ENCODE measurements at regions not wholly inside any gene's neighbourhood (a gene's known extent, or its start where the extent isn't known, plus 50 kb on each side); places are given as distances from the start of the nearest gene placed in this dataset.
"Not testable (repeated sequence)": the region's sequence is repeated elsewhere in the genome, so short reads cannot be mapped to it uniquely, and the experiment has no call there.

DNA sequence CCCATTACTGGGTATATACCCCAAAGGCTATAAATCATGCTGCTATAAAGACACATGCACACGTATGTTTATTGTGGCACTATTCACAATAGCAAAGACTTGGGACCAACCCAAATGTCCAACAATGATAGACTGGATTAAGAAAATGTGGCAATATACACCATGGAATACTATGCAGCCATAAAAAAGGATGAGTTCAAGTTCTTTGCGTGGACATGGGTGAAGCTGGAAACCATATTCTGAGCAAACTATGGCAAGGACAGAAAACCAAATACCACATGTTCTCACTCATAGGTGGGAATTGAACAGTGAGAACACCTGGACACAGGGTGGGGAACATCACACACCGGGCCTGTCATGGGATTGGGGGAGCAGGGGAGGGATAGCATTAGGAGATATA lies 54.4 kb upstream of the MUCL1 start:
- not testable (repeated sequence) for DNase-seq

GRCh38 chr12:54798651-54799050 lies 55.7 kb upstream of the MUCL1 start:
- no peak for DNase-seq

DNA sequence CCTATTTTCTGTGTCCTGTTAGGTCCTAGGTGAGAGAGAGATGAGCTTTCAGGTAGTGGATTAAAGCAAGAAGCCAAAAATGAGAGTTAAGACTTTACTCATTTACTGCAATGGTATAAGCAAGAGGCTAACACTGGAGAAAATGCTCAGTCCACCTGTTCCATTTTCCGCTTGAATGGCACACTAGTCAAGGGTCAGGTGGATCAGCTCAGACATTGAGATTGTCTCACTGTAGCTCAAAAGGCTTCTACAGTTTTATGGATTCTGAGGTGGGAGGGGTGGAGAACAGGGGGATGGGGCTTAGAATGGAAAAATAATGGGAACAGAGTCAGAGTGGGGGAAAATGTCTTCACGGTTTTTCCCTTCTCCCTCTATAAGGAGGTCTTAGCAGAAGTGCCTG lies 57.3 kb upstream of the MUCL1 start:
- no peak for DNase-seq

DNA sequence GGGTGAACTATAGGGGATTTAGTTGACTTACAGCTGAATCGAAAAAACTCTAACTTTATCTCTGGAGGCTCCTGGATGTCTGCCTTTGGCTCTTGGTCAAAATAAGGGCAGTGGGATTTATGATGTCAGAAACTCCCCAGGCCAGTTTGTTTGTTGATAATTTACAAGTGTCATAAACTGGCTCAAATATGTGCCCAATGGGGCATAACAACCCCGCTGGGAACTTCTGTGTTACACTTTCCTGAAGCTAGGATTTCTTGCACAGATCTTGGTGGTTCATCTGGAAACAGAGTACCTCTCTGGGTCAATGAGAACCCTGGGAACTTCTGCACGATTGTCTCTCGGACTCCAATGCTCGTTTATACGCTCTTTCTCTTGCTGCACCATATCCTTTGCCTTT lies 58.7 kb upstream of the MUCL1 start:
- DNase-seq: no peak

DNA sequence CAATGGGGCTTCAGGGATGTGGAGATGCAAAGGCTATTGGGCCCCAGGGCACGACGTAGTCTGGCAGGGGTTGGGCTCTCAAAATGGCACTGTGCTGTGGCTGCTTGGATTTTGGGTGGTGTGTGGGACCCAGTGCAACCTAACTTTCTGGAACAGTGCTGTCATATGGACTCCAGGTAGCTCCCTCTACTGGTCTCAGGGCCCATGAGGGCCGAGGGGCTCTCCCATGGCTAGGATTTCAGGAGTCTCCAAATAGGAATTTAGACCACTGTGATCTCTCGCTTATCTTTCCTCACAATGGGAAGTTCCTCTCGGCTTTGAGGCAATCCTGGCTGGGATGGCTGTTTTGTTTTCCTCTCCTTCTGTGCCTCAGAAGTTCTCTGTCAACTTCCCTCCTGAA lies 68.2 kb upstream of the MUCL1 start:
- DNase-seq: no peak

GRCh38 chr12:54784115-54784514 lies 70.2 kb upstream of the MUCL1 start:
- no peak for DNase-seq

DNA sequence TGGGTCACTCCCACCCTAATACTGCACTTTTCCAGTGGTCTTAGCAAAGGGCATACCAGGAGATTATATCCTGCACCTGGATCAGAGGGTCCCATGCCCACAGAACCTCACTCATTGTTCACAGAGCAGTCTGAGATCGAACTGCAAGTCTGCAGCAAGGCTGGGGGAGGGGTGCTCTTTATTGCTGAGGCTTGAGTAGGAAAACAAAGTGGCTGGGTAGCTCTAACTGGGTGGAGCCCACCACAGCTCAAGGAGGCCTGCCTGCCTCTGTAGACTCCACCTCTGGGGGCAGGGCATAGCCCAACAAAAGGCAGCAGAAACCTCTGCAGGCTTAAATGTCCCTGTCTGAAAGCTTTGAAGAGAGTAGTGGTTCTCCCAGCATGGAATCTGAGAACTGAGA lies 77.3 kb upstream of the MUCL1 start:
- DNase-seq: not testable (repeated sequence)

- no peak for DNase-seq
These were observed 80.7 kb upstream of the MUCL1 start for GRCh38 chr12:54773593-54773992.

- DNase-seq: no peak
These were observed 88.7 kb upstream of the MUCL1 start for GRCh38 chr12:54765652-54766051.

DNA sequence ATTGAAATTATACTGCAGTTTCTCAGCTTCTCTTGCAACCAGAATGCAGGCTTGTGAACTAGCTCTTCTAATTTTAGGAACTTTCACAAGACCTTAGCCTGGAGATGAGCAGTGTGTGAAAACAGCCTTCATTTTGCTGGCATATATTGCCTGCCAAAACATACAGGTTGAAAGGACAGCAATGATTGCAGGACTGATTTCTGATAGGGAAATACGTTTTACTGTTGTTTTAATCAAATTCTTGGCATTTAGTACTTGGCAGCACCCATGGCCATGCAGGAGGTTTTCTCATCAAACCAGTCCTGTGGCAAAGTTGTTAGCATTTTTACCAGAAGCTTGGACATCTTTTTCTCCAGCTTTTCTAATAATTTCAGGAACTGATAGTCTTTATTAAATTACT lies 91.9 kb upstream of the MUCL1 start:
- DNase-seq: no peak

- DNase-seq: peak; percentile 3
These were observed 94.6 kb upstream of the MUCL1 start for GRCh38 chr12:54759751-54760150.

DNA sequence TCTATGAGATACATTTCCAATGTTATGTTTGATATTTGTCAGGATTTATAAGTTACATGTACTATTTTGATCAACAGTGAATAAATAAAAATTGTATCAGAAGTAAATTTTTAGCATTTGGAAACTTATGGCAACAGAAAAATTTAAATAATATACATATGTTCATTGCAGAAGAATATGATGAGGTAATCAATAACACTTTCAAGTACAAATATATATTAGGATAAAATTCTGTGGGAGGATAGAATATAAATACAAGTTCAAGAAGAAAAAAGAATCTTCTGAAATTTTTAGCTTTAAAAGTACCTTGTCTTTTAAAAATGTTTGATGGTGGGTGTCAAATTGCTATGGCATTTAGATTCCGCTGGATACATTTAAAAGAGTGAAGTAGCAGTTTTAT lies 102.8 kb upstream of the MUCL1 start:
- DNase-seq: no peak

GRCh38 chr12:54749191-54749818 lies 101.1 kb upstream of the DCD start:
- DNase-seq: no peak

DNA sequence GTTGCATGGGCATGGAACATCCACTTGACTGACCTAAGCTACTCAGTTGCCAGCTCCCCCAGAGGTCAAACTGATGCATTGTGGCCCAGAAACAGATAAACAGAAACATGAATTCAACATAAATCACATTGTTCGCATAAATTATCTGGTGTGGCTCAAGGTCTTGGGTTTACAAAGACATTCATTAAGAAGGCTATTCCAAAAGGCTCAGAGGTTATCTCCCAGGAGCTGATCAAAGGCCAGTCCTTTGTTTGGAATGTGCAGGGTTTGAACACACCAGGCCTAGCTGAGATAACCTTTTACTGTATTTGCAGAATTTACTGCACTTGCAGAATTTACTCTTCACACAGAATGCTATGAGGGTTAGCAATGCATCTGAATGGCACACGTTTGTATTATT lies 96.4 kb upstream of the DCD start:
- no peak for DNase-seq

- no peak for DNase-seq
These were observed 92.7 kb upstream of the DCD start for GRCh38 chr12:54740882-54741281.

GRCh38 chr12:54736549-54736948 lies 88.4 kb upstream of the DCD start:
- no peak for DNase-seq

- DNase-seq: no peak
These were observed 86.2 kb upstream of the DCD start for GRCh38 chr12:54734196-54734950.

DNA sequence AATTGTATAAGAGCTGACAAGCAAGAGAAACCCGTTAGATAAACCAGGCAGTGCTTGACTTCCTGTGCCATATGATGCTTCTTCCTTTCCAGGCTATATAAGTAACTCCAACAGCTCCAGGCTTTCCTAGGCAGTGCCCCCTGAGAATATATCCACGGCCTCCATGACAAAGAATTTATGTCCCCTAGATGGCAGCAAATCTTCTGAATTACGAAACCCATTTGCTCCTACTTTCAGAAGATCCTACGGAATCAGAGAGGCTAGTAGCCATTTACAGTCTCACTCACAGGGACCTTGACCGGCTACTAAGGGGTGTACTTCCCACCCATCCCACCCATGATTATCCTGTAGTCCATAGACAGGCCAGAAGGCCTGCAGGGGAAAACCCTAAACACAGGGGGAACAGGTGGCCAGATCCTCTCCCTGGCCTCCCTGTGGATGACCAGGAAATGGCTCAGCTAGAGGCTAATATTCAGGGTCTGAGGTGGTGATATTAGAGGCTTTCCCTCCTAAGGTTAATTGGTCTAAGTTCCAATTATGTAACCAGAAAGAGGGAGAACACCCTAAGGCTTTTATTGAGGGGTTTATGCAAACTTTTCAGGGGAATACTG lies 77.2 kb upstream of the DCD start:
- no peak for DNase-seq

DNA sequence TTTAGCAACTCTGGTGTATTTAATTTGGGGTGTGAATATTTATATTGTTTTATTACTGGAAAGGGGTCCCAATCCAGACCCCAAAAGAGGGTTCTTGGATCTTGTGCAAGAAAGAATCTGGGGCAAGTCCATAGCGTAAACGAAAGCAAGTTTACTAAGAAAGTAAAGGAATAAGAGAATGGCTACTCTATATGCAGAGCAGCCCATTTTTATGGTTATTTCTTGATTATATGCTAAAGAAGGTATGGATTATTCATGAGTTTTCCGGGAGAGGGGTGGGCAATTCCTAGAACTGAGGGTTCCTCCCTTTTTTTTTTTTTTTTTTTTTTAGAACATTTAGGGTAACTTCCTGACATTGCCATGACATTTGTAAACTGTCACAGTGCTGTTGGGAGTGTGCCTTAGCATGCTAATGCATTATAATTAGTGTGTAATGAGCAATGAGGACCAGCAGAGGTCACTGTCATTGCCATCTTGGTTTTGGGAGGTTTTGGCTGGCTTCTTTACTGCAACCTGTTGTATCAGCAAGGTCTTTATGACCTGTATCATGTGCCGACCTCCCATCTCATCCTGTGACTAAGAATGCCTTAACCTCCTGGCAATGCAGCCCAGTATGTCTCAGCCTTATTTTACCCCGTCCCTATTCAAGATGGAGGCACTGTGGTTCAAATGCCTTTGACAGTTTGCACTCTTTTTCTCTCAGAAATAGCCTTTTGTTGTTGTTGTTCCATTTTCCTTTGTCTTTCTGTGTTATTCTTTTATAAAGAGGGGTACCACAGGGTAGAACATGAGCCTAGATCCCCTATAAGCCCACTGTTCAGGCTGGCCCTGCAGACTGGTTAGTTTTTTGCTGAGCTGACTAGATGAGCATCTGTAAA lies 75.5 kb upstream of the DCD start:
- DNase-seq: no peak

DNA sequence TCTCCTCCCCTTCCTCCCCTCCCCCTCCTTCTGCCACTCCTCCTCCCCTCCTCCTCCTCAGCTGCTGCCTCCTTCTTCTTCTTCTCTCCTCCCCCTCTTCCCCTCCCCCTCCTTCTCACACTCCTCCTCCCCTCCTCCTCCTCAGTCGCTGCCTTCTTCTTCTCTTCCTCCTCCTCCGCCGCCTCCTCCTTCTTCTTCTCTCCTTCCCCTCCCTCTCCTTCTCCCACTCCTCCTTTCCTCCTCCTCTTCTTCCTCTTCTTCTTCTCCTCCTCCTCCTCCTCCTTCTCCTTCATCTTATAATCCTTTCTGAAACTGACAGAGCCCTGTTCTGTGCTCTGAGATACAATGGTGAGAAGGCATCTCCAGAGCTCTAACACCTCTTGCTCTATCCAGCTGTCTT lies 73.1 kb upstream of the DCD start:
- no peak for DNase-seq

- DNase-seq: no peak
These were observed 71.5 kb upstream of the DCD start for GRCh38 chr12:54719691-54720090.

- DNase-seq: peak; percentile 36
These were observed 68.1 kb upstream of the DCD start for GRCh38 chr12:54716261-54716660.

DNA sequence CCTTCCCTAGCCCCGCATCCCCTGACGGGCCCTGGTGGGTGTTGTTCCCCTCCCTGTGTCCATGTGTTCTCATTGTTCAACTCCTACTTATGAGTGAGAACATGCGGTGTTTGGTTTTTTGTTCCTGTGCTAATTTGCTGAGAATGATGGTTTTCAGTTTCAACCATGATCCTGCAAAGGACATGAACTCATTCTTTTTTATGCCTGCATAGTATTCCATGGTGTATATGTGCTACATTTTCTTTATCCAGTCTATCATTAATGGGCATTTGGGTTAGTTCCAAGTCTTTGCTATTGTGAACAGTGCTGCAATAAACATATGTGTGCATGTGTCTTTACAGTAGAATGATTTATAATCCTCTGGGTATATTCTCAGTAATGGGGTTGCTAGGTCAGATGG lies 65.7 kb upstream of the DCD start:
- DNase-seq: not testable (repeated sequence)

All from NCI-H526 treated with DMSO at 0.1 percent for 48 hours (cell line).